Calu3 (cell line): ENCODE measurements at regions not wholly inside any gene's neighbourhood (a gene's known extent, or its start where the extent isn't known, plus 50 kb on each side); places are given as distances from the start of the nearest gene placed in this dataset.
"Not testable (repeated sequence)": the region's sequence is repeated elsewhere in the genome, so short reads cannot be mapped to it uniquely, and the experiment has no call there.

Source experiments
- BruUV-seq: library from RNA; stranded (reverse); fragments of 400-500 nt; replicated peaks from 2 replicates; lab custom pipeline; 2021; lab: Mats Ljungman, UMichigan
- CTCF ChIA-PET: fragments of 300-600 bp; sonication (Branson Sonifier 250); formaldehyde crosslinking; loops from one replicate; lab custom pipeline; 2022; ENCODE audit warnings: antibody characterized with exemption; lab: Charles Lee
- DNase-seq: peaks from one replicate; pipeline ENCODE4 v3.0.0; 2022
- H3K27ac Mint-ChIP-seq: one replicate; pipeline ENCODE4 v1.8.0; 2022; ENCODE audit warnings: mixed read lengths; ENCODE audit not compliant: unreplicated experiment
- H3K27me3 Mint-ChIP-seq: one replicate; pipeline ENCODE4 v1.8.0; 2022; ENCODE audit warnings: mixed read lengths; ENCODE audit not compliant: unreplicated experiment
- H3K36me3 Mint-ChIP-seq: one replicate; pipeline ENCODE4 v1.8.0; 2022; ENCODE audit warnings: mild to moderate bottlenecking, moderate library complexity, mixed read lengths; ENCODE audit not compliant: insufficient read depth, unreplicated experiment
- H3K4me1 Mint-ChIP-seq: one replicate; pipeline ENCODE4 v1.8.0; 2022; ENCODE audit warnings: mild to moderate bottlenecking, low read depth, mixed read lengths; ENCODE audit not compliant: unreplicated experiment
- H3K4me3 Mint-ChIP-seq: one replicate; pipeline ENCODE4 v1.8.0; 2022; ENCODE audit warnings: mild to moderate bottlenecking, low read depth, moderate library complexity, mixed read lengths; ENCODE audit not compliant: unreplicated experiment
- H3K9me3 Mint-ChIP-seq: one replicate; pipeline ENCODE4 v1.8.0; 2022; ENCODE audit warnings: low read depth, mixed read lengths; ENCODE audit not compliant: unreplicated experiment
- CTCF ChIP-seq: fragments of 200-600 bp; IDR thresholded peaks from one replicate; pipeline ENCODE4 v1.8.0; 2022; ENCODE audit warnings: antibody characterized with exemption; ENCODE audit not compliant: unreplicated experiment
- intact Hi-C: fragments of 100-400 bp; cut with micrococcal nuclease; formaldehyde crosslinking; loops from one replicate; pipeline ENCODE4 v1.10.0; 2022; ENCODE audit not compliant: unreplicated experiment

DNA sequence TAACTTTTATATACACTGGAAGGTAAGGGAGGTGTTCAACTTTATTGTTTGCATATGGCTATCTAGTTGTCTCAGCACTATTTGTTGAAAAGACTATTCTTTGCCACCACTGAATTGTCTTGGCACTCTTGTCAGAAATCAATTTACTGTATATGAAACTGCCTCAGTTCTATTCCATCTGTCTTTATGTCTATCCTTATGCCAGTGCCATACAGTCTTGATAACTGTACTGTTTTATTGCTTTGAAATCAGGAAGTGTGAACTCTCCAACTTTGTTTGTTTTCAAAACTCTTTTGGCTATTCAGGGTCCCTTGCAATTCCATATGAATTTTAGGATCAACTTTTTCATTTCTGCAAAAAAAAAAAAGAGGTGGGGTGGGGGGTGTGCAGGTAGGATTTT, 77.2 kb downstream of the PRSS23 start:
- no peak overlapping the region for H3K4me3 Mint-ChIP-seq
- H3K27me3 Mint-ChIP-seq: no peaks in the 10 kb centered on the region
- no peak for DNase-seq
- no peak for TF ChIP-seq CTCF
- CTCF ChIA-PET: no interaction called here
- no peaks in the 10 kb centered on the region for H3K36me3 Mint-ChIP-seq
- BruUV-seq: no TSS peak
- no peak overlapping the region for H3K27ac Mint-ChIP-seq
- no peaks in the 10 kb centered on the region for H3K9me3 Mint-ChIP-seq
- intact Hi-C loops: no loop called here
- no peaks in the 10 kb centered on the region for H3K4me1 Mint-ChIP-seq

DNA sequence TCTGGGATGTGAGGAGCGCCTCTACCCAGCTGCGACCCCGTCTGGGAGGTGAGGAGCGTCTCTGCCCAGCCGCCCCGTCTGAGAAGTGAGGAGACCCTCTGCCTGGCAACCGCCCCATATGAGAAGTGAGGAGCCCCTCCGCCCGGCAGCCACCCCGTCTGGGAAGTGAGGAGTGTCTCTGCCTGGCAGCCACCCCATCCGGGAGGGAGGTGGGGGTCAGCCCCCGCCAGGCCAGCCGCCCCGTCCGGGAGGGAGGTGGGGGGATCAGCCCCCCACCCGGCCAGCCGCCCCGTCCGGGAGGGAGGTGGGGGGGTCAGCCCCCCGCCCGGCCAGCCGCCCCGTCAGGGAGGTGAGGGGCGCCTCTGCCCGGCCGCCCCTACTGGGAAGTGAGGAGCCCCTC, 76.0 kb downstream of the FZD4 start:
- H3K27ac Mint-ChIP-seq, H3K27me3 Mint-ChIP-seq, H3K36me3 Mint-ChIP-seq, CTCF ChIA-PET, intact Hi-C loops, H3K4me3 Mint-ChIP-seq, BruUV-seq, DNase-seq, H3K9me3 Mint-ChIP-seq, H3K4me1 Mint-ChIP-seq: not testable (repeated sequence)

DNA sequence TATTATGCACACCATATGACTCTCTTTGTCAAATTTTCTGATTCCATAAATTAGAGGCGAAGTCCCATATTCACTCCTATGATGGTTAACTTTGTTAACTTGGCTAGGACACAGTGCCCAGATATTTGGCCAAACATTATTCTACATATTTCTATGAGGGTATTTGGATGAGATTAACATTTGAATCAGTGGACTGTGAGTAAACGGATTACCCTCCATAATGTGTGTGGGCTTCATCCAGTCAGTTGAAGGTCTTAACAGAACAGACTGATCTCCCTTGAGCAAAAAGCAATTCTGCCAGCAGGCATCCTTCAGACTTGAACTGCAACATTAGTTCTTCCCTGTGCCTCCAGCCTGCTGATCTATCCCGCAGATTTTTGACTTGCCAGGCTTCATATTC, 69.9 kb downstream of the FZD4 start:
- TF ChIP-seq CTCF: no peak
- H3K4me3 Mint-ChIP-seq: no peak overlapping the region
- CTCF ChIA-PET: no interaction called here
- BruUV-seq: no TSS peak
- H3K36me3 Mint-ChIP-seq: no peaks in the 10 kb centered on the region
- no peak overlapping the region for H3K27ac Mint-ChIP-seq
- no peak for DNase-seq
- H3K27me3 Mint-ChIP-seq: no peaks in the 10 kb centered on the region
- intact Hi-C loops: no loop called here
- H3K9me3 Mint-ChIP-seq: no peaks in the 10 kb centered on the region
- H3K4me1 Mint-ChIP-seq: no peaks in the 10 kb centered on the region

DNA sequence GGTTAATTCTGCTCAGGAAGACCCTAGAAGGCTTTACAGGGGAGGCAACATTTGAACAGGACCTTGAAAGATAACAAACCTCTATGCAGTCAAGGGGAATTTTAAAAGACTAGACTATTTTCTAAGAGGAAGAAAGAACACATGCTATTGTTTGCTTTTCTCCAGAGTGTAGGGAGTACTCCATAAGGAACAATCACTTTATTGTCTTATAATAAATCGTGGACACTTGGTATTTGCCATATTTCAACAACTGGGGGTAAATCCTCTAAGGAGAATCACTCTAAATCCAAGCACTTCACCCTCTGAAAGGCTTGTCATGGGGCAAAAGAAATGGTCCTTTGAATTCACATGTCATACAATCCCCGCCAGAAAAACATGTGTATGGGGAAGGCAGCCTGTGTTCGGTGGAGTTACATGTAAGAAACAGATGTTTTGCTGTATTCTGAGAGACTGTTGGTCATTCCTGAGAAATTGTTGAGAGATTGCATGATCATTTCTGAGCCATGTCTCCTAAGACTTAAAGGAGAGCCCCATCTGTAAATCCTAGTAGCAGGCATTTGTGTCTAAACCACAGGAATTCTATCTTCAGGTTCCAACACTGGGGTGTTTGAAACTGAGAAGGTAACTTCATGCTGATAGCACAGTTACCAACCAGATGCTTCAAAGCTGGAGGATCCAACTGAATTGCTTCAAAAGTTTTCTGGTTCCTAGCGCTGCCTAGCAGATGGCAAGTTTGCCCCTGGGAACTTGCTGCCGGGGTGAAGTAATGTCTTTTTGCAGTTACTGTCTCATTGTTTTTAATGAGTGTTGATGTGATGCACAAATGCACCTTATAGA, 66.8 kb downstream of the FZD4 start:
- no peaks in the 10 kb centered on the region for H3K36me3 Mint-ChIP-seq
- BruUV-seq: no TSS peak
- no peaks in the 10 kb centered on the region for H3K9me3 Mint-ChIP-seq
- no peak overlapping the region for H3K4me3 Mint-ChIP-seq
- intact Hi-C loops: no loop called here
- no peaks in the 10 kb centered on the region for H3K27me3 Mint-ChIP-seq
- no peak for DNase-seq
- TF ChIP-seq CTCF: no peak
- no peak overlapping the region for H3K27ac Mint-ChIP-seq
- no peaks in the 10 kb centered on the region for H3K4me1 Mint-ChIP-seq
- CTCF ChIA-PET: interaction anchor here (0.7 kb wide), 2 partner anchors 424 to 927 kb away, joined by 3 to 4 read pairs; no protein-coding TSS in a partner anchor

DNA sequence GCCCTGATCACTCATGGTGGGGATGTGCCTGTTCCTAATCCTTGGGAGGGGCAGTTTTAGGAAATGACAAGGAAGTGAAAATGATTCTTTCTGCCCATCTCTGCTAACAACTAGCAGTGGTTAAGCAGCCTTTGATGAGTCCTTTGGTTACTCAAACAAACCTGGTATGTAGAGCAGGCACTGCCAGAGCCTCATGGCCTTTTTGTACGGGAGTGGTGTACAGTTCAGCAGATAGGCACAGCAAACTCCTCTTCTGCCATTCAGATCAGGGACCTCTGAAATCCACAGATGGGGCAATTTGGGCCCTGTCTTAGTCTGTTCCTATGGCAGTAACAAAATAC, 66.2 kb downstream of the FZD4 start:
- Mint-ChIP-seq H3K9me3 (no peaks in the 10 kb centered on the region), H3K36me3 (no peaks in the 10 kb centered on the region), H3K27ac (no peak overlapping the region), H3K27me3 (no peaks in the 10 kb centered on the region), H3K4me3 (no peak overlapping the region), H3K4me1 (no peaks in the 10 kb centered on the region)
- DNase-seq: no peak
- CTCF ChIA-PET: no interaction called here
- no peak for TF ChIP-seq CTCF
- intact Hi-C loops: no loop called here
- BruUV-seq: no TSS peak
